ENCODE measurements at regions not wholly inside any gene's neighbourhood (a gene's known extent, or its start where the extent isn't known, plus 50 kb on each side); places are given as distances from the start of the nearest gene placed in this dataset.

- TF ChIP-seq CTCF (conservative IDR thresholded peaks at IDR 0.05; ENCODE audit: low read depth, low read length) = no peak
- TF ChIP-seq EZH2 (IDR thresholded peaks at IDR 0.05; ENCODE audit: borderline replicate concordance, low read depth, low read length, poor library complexity, severe bottlenecking) = no peak
- Histone ChIP-seq H3K27ac (ENCODE audit: low read depth, low read length, poor library complexity, severe bottlenecking) (no peak overlapping the region), H3K4me3 (ENCODE audit: low read depth, low read length, poor library complexity, severe bottlenecking) (no peak overlapping the region), H3K4me1 (ENCODE audit: insufficient read depth, low read length, poor library complexity, severe bottlenecking) (no peaks in the 10 kb centered on the region), H3K27me3 (replicated peaks; ENCODE audit: insufficient read depth, low read depth, low read length, poor library complexity) (no peaks in the 10 kb centered on the region), H3K9me3 (ENCODE audit: low read depth, low read length, poor library complexity, severe bottlenecking) (no peaks in the 10 kb centered on the region), H3K36me3 (ENCODE audit: insufficient read depth, low read length, poor library complexity, severe bottlenecking) (no peaks in the 10 kb centered on the region)
- BruUV-seq (replicated peaks) = no TSS peak
- POLR2A ChIA-PET (ENCODE audit: low non-redundant PET) = no interaction called here
- DNase-seq (ENCODE audit: low spot score) = no peak
- intact Hi-C loops (cut with micrococcal nuclease; ENCODE audit: unreplicated experiment) = no loop called here
- CTCF ChIA-PET = no interaction called here
Measured at GRCh38 chr15:62940093-62940754, 102.3 kb upstream of the TPM1 start.

- Histone ChIP-seq H3K36me3 (ENCODE audit: insufficient read depth, low read length, poor library complexity, severe bottlenecking) (no peaks in the 10 kb centered on the region), H3K27me3 (replicated peaks; ENCODE audit: insufficient read depth, low read depth, low read length, poor library complexity) (no peaks in the 10 kb centered on the region), H3K4me1 (ENCODE audit: insufficient read depth, low read length, poor library complexity, severe bottlenecking) (no peaks in the 10 kb centered on the region), H3K4me3 (ENCODE audit: low read depth, low read length, poor library complexity, severe bottlenecking) (no peak overlapping the region), H3K27ac (ENCODE audit: low read depth, low read length, poor library complexity, severe bottlenecking) (no peak overlapping the region), H3K9me3 (ENCODE audit: low read depth, low read length, poor library complexity, severe bottlenecking) (no peaks in the 10 kb centered on the region)
- no peak for DNase-seq (ENCODE audit: low spot score)
- intact Hi-C loops (cut with micrococcal nuclease; ENCODE audit: unreplicated experiment) = no loop called here
- TF ChIP-seq CTCF (conservative IDR thresholded peaks at IDR 0.05; ENCODE audit: low read depth, low read length) = no peak
- TF ChIP-seq EZH2 (IDR thresholded peaks at IDR 0.05; ENCODE audit: borderline replicate concordance, low read depth, low read length, poor library complexity, severe bottlenecking) = no peak
- POLR2A ChIA-PET (ENCODE audit: low non-redundant PET) = no interaction called here
- CTCF ChIA-PET = no interaction called here
- BruUV-seq (replicated peaks) = no TSS peak
Measured at GRCh38 chr15:62940755-62941361, 101.7 kb upstream of the TPM1 start.

- intact Hi-C loops (cut with micrococcal nuclease; ENCODE audit: unreplicated experiment) = no loop called here
- Histone ChIP-seq H3K9me3 (ENCODE audit: low read depth, low read length, poor library complexity, severe bottlenecking) (no peaks in the 10 kb centered on the region), H3K36me3 (ENCODE audit: insufficient read depth, low read length, poor library complexity, severe bottlenecking) (no peaks in the 10 kb centered on the region), H3K4me3 (ENCODE audit: low read depth, low read length, poor library complexity, severe bottlenecking) (no peak overlapping the region), H3K4me1 (ENCODE audit: insufficient read depth, low read length, poor library complexity, severe bottlenecking) (no peaks in the 10 kb centered on the region), H3K27me3 (replicated peaks; ENCODE audit: insufficient read depth, low read depth, low read length, poor library complexity) (no peaks in the 10 kb centered on the region), H3K27ac (ENCODE audit: low read depth, low read length, poor library complexity, severe bottlenecking) (no peak overlapping the region)
- no peak for DNase-seq (ENCODE audit: low spot score)
- no peak for TF ChIP-seq EZH2 (IDR thresholded peaks at IDR 0.05; ENCODE audit: borderline replicate concordance, low read depth, low read length, poor library complexity, severe bottlenecking)
- no peak for TF ChIP-seq CTCF (conservative IDR thresholded peaks at IDR 0.05; ENCODE audit: low read depth, low read length)
- ChIA-PET POLR2A (ENCODE audit: low non-redundant PET) (no interaction called here), CTCF (no interaction called here)
- BruUV-seq (replicated peaks) = no TSS peak
Measured at GRCh38 chr15:62941699-62942098, 100.8 kb upstream of the TPM1 start.

All from A673 (cell line).